IPS-20b (cell line): ENCODE measurements at regions not wholly inside any gene's neighbourhood (a gene's known extent, or its start where the extent isn't known, plus 50 kb on each side); places are given as distances from the start of the nearest gene placed in this dataset.
"Not testable (repeated sequence)": the region's sequence is repeated elsewhere in the genome, so short reads cannot be mapped to it uniquely, and the experiment has no call there.

Experiments
- H3K27ac ChIP-seq: one replicate; pipeline ENCODE4 v1.5.1; 2013; ENCODE audit warnings: low read length
- H3K27me3 ChIP-seq: 2 replicates; pipeline ENCODE4 v1.6.1; 2013; ENCODE audit warnings: mild to moderate bottlenecking, low read length, inconsistent platforms; ENCODE audit not compliant: insufficient read depth
- H3K36me3 ChIP-seq: 2 replicates; pipeline ENCODE4 v1.6.1; 2013; ENCODE audit warnings: low read depth, mild to moderate bottlenecking, inconsistent platforms, low read length, moderate library complexity; ENCODE audit not compliant: insufficient read depth
- H3K4me1 ChIP-seq: 2 replicates; pipeline ENCODE4 v1.6.1; 2013; ENCODE audit warnings: mild to moderate bottlenecking, control low read depth, inconsistent platforms, low read length, moderate library complexity; ENCODE audit not compliant: insufficient read depth
- H3K4me3 ChIP-seq: 2 replicates; pipeline ENCODE4 v1.5.1; 2013; ENCODE audit warnings: mild to moderate bottlenecking, low read length, inconsistent platforms
- H3K9ac ChIP-seq: 2 replicates; pipeline ENCODE4 v1.6.1; 2013; ENCODE audit warnings: low read depth, mild to moderate bottlenecking, inconsistent platforms, low read length, moderate library complexity
- H3K9me3 ChIP-seq: 2 replicates; pipeline ENCODE4 v1.6.1; 2013; ENCODE audit warnings: mild to moderate bottlenecking, low read depth, low read length, inconsistent platforms; ENCODE audit not compliant: insufficient read depth

DNA sequence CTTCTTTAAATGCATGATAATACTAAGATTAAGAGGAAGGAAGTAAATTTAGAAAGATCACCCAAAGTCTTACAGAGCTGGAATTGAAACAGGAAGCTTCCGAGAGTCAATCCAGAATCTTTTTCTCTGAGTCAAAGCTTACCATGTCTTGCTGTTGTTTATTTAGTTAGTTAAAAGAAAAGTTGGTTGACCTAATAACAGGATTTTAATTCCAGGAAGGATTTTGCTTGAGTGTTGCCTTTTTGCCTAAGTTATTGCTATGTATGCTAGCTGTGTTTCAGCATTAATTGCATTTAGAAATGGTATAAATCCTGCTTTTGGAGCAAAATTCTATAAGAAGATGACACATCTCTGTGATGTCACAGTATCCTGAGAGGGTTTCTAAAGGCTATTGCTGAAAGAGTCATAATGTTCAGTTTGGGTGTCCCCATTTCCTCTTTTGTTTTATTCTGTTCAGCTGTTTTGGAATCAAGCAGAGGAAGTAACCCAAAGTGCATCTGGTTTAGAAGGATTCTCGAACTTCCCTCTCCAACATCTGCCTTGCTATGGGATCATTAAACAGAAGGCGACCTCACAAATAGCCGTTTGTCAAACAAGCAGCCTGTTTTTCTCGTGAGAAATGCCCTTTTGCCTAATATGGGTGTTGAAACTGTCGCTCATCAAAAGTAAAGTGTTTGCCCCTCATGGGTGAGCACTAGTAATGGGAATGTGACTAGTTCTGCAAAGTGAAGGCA is 271.5 kb upstream of the MMADHC start:
- H3K9ac ChIP-seq = no peak overlapping the region
- H3K27me3 ChIP-seq = no peaks in the 10 kb centered on the region
- H3K36me3 ChIP-seq = no peaks in the 10 kb centered on the region
- no peaks in the 10 kb centered on the region for H3K4me1 ChIP-seq
- no peak overlapping the region for H3K27ac ChIP-seq
- no peaks in the 10 kb centered on the region for H3K9me3 ChIP-seq
- H3K4me3 ChIP-seq = no peak overlapping the region

DNA sequence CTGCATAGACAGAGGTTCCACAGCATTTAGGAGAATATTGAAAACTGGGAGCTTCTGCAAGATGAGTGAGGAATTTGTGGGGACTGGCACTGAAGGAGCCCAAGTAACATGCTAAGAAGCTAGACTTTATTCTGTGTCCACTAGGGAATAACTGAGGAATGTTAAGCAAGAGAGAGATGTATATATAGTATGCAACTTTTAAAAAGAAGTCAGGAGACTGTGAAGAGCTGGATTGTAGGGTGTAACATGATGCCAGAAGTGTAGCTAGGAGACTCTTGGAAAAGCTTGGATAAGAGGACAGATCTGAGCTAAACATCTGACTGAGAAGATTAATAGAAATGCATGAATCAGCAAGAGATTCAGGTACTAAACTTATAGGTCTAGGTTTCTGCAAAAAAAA is 270.6 kb upstream of the MMADHC start:
- Histone ChIP-seq H3K9ac (no peak overlapping the region), H3K4me1 (no peaks in the 10 kb centered on the region), H3K27me3 (no peaks in the 10 kb centered on the region), H3K9me3 (no peaks in the 10 kb centered on the region), H3K4me3 (no peak overlapping the region), H3K27ac (no peak overlapping the region), H3K36me3 (no peaks in the 10 kb centered on the region)

DNA sequence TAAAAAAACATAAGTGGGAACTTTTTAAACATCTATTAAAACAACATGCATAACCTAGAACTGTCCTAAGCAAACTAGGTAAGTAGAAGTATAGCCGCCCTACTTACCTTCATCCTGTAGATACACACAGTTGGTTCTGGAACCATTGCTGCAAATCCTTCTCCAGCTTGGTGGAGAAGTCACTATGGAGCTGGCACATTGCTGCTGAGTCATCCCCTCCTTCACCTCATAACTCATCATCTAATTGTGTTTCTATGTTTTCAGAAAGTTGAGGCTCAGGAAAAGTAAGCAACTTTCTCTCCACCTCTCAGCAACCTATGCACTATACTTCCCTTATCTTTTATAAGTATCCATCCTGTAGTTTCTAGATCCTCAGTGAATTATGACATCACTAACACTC is 269.8 kb upstream of the MMADHC start:
- Histone ChIP-seq H3K36me3 (no peaks in the 10 kb centered on the region), H3K27me3 (no peaks in the 10 kb centered on the region), H3K9ac (no peak overlapping the region), H3K27ac (no peak overlapping the region), H3K9me3 (no peaks in the 10 kb centered on the region), H3K4me1 (no peaks in the 10 kb centered on the region), H3K4me3 (no peak overlapping the region)

DNA sequence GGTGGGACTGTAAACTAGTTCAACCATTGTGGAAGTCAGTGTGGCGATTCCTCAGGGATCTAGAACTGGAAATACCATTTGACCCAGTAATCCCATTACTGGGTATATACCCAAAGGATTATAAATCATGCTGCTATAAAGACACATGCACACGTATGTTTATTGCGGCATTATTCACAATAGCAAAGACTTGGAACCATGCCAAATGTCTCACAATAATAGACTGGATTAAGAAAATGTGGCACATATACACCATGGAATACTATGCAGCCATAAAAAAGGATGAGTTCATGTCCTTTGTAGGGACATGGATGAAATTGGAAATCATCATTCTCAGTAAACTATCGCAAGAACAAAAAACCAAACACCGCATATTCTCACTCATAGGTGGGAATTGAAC is 268.3 kb upstream of the MMADHC start:
- H3K4me1 ChIP-seq, H3K9ac ChIP-seq, H3K27ac ChIP-seq, H3K4me3 ChIP-seq, H3K27me3 ChIP-seq, H3K9me3 ChIP-seq, H3K36me3 ChIP-seq: not testable (repeated sequence)

DNA sequence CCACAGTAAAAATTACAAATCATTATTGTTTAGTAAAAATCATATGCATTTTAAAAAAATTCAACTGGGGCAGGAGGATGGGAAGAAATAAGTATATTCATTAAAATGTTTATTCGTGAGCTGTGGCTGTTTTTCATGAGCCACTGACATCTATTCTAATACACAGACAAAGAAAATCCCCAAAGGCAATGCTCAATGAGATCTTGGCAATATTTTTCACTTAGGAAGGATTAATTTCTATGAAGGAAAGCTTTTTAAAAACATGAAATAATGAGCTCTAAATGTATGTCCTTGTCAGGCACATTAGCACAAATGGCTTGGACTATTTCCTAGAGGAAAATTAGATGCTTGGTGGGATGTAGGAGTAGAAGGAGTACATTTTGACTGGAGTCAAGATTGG is 262.0 kb upstream of the MMADHC start:
- H3K36me3 ChIP-seq = no peaks in the 10 kb centered on the region

DNA sequence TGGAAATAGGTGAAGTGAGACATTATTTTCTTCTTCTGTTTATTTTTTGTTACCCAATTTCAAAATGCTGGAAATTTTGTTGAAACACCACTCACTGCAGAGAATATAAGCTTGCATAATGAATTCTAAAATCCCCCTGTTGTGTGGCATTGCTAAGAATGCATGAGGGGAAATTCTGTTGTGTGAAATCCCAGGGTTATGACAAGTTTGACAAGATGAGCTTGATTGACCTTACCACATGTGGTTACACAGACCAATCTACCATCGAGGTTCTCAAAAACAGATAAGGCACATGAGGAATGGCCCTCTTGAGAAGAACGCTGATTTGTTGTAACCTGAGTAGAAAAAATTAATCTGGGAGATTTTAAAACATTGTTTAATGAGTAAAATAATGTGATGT is 261.6 kb upstream of the MMADHC start:
- Histone ChIP-seq H3K9me3 (no peaks in the 10 kb centered on the region), H3K27me3 (no peaks in the 10 kb centered on the region), H3K27ac (no peak overlapping the region), H3K9ac (no peak overlapping the region), H3K4me1 (no peaks in the 10 kb centered on the region), H3K4me3 (no peak overlapping the region), H3K36me3 (no peaks in the 10 kb centered on the region)

More for the DNA sequence above, 262.0 kb upstream of the MMADHC start:
- Histone ChIP-seq H3K4me1 (no peaks in the 10 kb centered on the region), H3K9me3 (no peaks in the 10 kb centered on the region), H3K9ac (no peak overlapping the region), H3K27ac (no peak overlapping the region), H3K27me3 (no peaks in the 10 kb centered on the region), H3K4me3 (no peak overlapping the region)

DNA sequence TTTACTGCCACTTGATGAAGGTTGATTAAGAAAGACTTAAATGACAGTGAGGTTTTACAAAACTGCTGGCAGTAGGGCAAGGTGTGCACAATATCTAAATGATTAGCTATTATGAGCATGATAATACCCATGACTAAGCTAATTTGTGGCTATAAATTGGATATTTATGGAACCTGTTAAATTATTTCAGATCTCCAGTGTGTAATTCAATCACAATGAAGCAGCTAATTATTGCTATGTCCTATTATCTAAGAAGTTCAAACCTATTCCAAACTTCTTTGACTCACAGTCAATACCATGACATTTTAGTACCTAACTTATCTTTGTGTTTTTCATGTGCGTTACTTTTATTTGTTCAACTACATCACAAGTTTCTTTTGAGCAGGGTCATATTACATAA is 253.8 kb upstream of the MMADHC start:
- H3K4me3 ChIP-seq = no peak overlapping the region

DNA sequence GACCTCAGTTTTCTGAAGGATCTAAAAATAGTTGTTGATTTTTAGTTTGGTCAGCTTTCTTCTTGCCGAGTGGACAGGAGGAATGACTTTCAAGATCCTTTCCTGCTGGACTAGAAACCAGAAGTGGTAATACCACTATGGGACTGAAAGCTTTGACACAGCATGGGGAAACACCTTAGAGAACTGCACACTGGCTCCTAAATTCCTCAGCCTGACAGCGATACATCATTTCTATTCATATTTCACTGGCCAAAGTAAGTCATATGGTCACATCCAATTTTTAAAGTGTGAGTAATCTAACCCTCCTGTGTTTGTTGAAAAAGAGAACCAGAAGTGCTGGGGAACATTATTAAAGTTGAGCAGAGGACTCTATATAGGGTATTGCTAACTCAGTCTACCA is 244.7 kb upstream of the MMADHC start:
- Histone ChIP-seq H3K9me3 (0 out of 2 replicates have a peak, but pooled peaks cover 1% of the 10 kb centered on the region), H3K36me3 (no peaks in the 10 kb centered on the region), H3K27me3 (no peaks in the 10 kb centered on the region), H3K27ac (no peak overlapping the region), H3K9ac (no peak overlapping the region), H3K4me3 (no peak overlapping the region), H3K4me1 (no peaks in the 10 kb centered on the region; the same call in 1 of the 2 replicates)

More for the DNA sequence above, 253.8 kb upstream of the MMADHC start:
- H3K4me1 ChIP-seq = no peaks in the 10 kb centered on the region
- H3K27me3 ChIP-seq = no peaks in the 10 kb centered on the region
- no peak overlapping the region for H3K9ac ChIP-seq
- no peaks in the 10 kb centered on the region for H3K36me3 ChIP-seq
- 0 out of 2 replicates have a peak, but pooled peaks cover 3% of the 10 kb centered on the region for H3K9me3 ChIP-seq
- H3K27ac ChIP-seq = no peak overlapping the region

DNA sequence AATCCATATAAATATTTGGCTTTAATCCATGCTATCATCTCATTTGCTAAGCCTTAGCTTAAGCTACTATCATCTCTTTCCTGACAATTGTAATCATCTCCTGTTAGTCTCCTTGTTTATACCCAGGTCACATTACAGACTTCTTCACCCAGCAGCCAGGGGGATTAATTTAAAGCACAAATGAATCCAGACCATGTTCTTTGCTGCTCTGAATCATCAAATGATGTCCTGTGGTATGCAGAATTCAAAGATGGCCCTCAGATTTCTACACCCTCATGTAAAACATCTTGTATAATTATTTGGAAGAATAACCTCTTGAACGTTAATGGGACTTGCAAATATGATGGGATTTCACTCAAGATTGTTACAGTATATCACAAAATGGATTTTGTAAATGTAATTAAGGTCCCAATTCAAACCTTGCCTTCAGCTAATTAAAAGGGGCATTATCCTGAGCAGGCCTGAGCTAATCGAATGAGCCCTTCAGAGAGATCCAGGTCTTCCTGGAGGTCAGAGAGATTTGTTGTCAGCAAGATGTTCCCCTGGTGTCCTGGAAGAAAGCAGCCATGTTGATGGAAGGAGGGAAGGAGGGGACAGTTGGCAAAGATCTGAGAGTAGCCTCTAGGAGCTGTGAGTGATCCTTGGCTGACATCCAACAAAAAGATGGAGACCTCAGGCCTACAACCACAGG is 241.1 kb upstream of the MMADHC start:
- H3K36me3 ChIP-seq = no peaks in the 10 kb centered on the region
- no peak overlapping the region for H3K27ac ChIP-seq
- H3K9me3 ChIP-seq = no peaks in the 10 kb centered on the region
- no peaks in the 10 kb centered on the region for H3K27me3 ChIP-seq
- H3K4me1 ChIP-seq = peaks cover 11% of the 10 kb centered on the region; the same call in 1 of the 2 replicates
- no peak overlapping the region for H3K4me3 ChIP-seq
- no peak overlapping the region for H3K9ac ChIP-seq

DNA sequence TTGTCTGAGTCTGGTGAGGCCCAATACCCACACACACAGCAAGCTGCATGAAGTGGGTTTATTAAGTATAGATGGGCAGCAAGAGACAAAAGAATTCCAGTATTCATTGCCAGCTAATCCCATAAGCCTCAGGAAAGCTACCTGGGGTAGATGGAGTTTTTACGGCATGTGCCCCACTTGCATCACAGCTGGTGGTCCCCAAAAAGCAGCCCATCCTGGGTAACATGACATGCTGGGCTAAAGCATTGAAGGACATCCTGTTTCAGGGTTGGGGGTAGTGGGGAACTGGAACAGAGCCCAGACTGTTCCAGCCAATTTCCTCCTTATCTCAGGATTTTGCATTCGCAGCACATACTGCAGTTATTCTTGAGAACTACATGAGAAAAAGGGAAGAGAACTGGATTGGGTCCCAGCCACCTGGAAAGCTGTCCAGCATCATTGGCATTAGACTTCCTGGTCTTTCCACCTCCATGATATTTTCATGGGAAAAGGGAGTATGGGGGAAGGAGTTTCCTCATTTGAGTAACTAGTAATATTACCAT is 240.1 kb upstream of the MMADHC start:
- H3K4me1 ChIP-seq = peaks cover 11% of the 10 kb centered on the region; the same call in 1 of the 2 replicates
- no peak overlapping the region for H3K9ac ChIP-seq
- H3K27me3 ChIP-seq = no peaks in the 10 kb centered on the region
- no peaks in the 10 kb centered on the region for H3K9me3 ChIP-seq
- H3K4me3 ChIP-seq = no peak overlapping the region
- no peaks in the 10 kb centered on the region for H3K36me3 ChIP-seq
- H3K27ac ChIP-seq = no peak overlapping the region

DNA sequence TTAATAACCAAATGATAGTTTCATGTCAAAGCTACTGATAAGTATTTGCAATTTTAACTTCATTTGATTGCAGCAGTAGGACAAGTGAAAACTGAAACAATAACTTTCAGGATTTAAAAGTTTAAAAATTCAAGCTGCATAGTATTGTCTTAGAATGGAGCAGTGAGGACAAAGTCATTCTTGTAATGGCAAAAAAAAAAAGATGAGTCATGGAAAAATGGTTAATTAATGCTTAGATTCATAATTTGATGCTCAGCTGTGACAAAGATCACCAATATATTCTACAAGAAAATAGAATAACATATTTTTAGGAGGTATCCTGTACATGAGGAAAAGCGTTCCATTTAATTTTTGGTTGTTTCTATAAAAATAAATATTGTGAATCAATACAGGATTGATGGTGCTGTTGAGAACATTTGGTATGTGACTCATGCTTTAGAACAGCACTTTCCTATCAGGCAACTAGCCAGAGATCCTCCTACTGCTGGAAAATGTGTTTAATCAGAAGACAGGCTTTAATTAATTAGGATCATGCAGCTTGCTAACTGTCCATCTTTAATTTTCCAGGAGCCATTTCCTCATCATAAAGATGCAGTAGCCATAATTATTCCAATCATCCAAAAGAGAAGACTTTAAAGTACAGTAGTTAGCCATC is 239.0 kb upstream of the MMADHC start:
- Histone ChIP-seq H3K27me3 (no peaks in the 10 kb centered on the region), H3K27ac (no peak overlapping the region), H3K36me3 (no peaks in the 10 kb centered on the region), H3K9ac (no peak overlapping the region), H3K9me3 (no peaks in the 10 kb centered on the region), H3K4me3 (no peak overlapping the region), H3K4me1 (peaks cover 11% of the 10 kb centered on the region; the same call in 1 of the 2 replicates)
